GM19239 (cell line): ENCODE measurements at regions not wholly inside any gene's neighbourhood (a gene's known extent, or its start where the extent isn't known, plus 50 kb on each side); places are given as distances from the start of the nearest gene placed in this dataset.
A peak's percentile ranks its signal among the peaks of the same experiment; 100 is the strongest.

ENCODE experiments used
- DNase-seq: peaks from one replicate; pipeline ENCODE4 v3.0.0; 2011; ENCODE audit warnings: low spot score; ENCODE audit not compliant: insufficient read length
- FAIRE-seq: peaks from 2 replicates; lab custom pipeline; 2011; peaks lifted over from hg19 to GRCh38; lab: Jason Lieb, UNC

DNA sequence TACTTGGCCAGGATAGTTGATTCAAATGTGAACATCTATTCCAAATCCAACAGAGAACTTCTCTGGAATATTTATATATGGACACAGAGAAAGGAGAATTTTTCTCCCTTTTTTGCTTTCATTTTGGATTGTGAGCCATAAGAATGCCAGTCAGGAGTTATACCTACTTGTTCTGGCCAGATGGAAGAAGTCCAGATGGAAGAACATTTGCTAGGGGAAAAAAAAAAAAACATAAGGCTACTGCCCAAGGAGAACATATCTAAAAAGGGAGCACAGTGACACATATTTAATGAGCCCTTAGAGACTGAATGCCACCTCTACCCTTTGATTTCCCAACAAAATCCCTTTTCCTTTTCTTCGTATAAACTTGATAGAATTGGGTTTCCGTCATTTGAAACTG is 61.7 kb upstream of the PPP2R2B start:
- FAIRE-seq (no peak), DNase-seq (no peak)

GRCh38 chr5:146944019-146944418 is 65.5 kb upstream of the PPP2R2B start:
- FAIRE-seq (no peak), DNase-seq (no peak)

DNA sequence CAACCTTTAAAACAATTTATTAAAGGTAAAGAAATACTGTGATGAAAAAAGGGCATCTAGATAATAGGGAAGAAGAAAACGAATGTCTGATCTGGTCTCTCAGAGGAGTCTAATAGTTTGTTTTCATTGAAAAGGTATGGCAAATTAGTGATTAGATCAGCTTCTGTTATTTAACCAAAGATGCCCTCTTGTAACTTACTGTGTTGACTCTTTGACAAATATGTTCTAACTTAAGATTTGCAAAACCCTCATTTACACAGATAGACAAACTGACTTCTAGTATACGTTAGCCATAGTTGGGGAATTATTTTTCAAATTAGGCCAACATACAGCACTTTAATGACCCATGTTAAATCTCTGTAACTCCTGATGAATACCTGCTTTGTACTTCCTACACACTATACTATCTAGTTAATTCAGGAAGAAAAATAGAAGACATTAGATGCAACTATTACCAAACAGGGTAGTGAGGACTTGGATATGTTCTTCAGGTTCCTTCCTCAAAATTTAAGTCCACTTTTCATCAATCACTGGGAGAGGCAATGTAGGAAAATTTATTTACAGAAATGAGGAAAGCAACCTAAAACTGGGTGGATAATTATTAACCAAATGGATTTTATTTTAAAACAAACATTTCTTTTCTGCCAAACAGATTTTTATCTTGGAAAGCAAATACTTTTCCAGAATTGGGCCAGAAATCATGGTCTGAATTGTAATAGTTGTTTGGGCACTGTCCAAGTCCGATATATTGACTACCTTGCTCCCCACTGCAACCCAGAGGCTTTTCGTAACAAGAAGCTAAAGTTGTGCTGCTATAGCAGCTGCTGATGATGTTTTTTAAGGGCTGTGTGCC is 66.4 kb upstream of the PPP2R2B start:
- DNase-seq (no peak), FAIRE-seq (no peak)

DNA sequence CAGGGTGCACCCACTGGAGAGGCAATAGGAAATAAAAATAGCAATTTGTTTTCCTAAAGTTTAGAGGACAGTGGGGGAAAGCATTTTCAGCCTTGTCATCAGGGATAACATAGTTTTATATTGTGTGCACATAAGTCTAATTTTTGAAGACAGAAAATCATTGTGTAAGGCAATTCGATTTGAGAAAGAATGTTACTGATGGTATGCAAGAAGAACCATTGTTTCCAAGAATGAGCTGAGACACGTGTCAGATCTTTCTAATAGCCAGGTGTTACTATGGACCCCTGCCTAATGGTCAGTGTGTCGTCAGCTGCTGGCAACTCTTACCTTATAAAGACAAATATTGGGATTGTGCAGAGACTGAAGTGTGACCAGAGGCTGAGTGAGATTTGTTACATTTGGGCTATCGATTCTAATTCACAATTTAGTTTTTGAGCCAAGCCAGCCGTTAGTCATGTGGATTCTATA is 67.1 kb upstream of the PPP2R2B start:
- DNase-seq (no peak), FAIRE-seq (no peak)

DNA sequence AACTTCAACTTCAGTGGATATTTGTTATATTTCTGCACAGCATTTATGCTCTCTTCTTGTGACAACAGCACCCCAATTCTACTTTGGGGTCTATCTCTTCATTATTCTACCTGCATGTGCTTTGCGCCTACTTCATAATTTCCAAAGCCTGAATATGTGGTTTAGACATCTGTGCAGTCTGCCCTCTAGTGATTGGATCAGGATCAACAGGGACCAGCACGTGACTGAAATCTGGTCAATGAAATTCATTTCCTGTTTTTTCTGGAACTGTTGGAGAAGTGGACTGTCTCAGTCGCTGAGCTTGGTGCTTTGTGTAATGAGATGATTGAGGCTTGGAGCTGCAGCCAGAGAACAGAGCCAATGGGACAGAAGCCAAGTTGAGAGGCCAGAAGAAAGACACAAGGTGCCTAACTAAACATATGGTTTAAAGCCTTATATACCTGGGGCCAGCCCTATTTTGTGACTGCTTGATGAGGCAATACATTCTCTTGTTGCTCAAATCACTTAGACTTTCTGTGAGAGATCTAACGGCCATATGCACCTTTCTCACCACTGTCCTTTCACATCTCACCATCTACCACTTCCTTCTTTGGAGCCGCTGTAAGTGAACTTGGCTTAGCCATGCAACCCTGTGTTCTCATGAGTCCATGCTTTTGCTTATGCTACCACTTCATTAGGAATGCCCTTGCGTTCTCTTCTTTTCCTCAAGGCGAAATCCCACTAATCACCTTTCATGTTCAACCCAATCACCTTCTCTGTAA is 68.8 kb upstream of the PPP2R2B start:
- no peak for DNase-seq
- no peak for FAIRE-seq

GRCh38 chr5:146948666-146949065 is 70.1 kb upstream of the PPP2R2B start:
- FAIRE-seq, result no peak
- no peak for DNase-seq

- FAIRE-seq, result no peak
Observed at GRCh38 chr5:146952168-146952567, 73.6 kb upstream of the PPP2R2B start.

DNA sequence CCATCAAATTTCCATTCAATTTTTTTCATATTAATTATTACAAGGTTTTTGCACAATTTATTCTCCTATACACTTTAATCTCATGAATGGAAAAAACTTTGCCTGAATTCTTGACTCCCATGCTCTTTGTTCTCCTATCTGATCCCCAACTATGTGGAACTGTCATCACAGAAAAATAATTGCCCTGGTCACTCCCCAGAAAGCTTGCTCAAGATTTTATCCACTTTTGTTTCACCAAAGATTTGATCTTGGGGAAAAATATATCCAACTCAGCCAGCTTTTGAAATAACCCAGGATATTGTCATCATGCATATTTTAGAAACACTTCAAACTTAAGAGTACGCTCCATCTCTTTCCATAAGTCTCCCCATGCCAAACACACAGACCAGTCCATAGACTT is 77.7 kb upstream of the PPP2R2B start:
- no peak for FAIRE-seq
- no peak for DNase-seq

More at GRCh38 chr5:146952168-146952567, 73.6 kb upstream of the PPP2R2B start:
- no peak for DNase-seq

DNA sequence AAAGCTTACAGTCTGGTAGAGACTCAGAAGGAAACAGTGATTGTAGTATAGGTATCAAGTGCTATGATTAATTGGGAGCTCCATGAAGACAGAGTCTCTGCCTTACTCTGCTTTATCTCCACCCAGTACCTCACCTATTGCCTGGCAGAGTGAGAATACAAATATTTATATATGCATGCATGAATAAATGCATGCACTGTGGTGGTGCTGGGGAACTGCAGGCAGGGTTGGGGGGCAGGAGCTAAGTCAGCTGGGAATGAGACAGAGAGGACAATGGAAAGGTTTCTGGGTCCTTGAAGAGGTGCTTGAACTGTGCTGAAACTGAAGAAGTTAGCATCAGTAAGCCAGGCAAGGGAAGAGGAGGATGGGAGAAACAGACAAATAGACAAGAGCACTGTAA is 80.8 kb upstream of the PPP2R2B start:
- DNase-seq (no peak), FAIRE-seq (no peak)

GRCh38 chr5:146962801-146963355 is 84.3 kb upstream of the PPP2R2B start:
- FAIRE-seq, result no peak
- no peak for DNase-seq

DNA sequence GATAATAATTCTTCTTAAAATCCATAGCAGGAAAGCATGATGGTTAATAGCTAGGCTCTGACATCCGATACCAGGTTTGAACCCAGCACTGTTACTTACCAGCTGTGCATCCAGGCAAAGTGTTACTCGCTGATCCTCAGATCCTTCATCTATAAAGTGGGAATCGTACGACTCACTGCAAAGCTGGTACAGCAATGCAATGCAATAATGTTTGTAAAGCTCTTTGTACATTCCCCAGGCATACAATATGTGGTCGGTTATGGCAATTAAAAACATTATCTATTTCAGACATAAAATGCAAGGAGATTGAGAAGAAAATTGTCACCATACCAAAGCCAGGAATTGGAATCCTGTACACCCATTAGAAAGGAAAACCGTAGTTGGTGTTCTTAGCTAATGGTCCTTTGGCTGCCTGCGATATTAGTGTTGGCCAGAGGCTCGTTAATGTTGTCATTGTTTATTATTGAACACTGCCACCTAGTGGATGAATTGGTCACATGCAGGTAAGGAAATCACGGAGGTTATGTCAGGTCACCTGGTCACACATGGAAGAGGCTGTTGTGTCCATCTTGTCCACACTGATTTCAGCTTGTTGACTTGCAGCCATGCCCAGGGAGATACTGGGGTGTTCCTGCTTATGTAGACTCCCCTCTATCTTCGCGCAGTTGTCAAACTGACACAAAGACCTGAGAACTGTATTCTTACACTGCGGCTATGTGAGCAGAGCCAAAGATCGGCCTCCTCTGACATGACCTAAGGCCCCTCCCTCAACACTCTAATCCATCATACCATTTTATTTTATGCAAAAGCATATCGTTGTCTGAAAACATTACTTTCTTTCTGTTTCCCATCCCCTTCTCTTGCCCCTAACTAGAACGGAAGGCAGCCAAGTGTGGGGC is 87.5 kb upstream of the PPP2R2B start:
- DNase-seq (peak; percentile 16), FAIRE-seq (peak; percentile 85)

GRCh38 chr5:146967646-146968045 is 89.1 kb upstream of the PPP2R2B start:
- FAIRE-seq, result no peak
- no peak for DNase-seq

GRCh38 chr5:146971401-146971800 is 92.8 kb upstream of the PPP2R2B start:
- no peak for DNase-seq
- FAIRE-seq, result no peak

DNA sequence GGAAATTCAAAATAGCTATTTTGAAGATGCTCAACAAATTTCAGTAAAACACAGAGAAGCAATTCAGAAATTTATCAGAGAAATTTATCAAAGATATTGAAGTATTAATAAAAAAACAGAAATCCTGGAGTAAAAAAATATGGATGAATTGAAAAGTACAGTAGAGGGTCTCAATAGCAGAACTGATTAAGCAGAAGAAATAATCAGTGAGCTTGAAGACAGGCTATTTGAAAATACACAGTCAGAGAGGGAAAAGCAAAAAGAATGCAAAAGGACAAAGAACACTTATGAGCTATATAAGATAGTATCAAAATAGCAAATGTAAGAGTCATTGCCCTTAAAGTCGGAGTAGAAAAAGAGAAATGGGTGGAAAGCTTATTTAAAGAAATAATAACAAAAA is 107.9 kb upstream of the PPP2R2B start:
- DNase-seq (no peak), FAIRE-seq (no peak)

GRCh38 chr5:146993876-146994530 is 115.4 kb upstream of the PPP2R2B start:
- no peak for FAIRE-seq
- DNase-seq, result no peak

- DNase-seq (no peak), FAIRE-seq (no peak)
Observed at GRCh38 chr5:146995878-146996277, 117.3 kb upstream of the PPP2R2B start.

GRCh38 chr5:147015405-147015804 is 136.8 kb upstream of the PPP2R2B start:
- FAIRE-seq (no peak), DNase-seq (no peak)

DNA sequence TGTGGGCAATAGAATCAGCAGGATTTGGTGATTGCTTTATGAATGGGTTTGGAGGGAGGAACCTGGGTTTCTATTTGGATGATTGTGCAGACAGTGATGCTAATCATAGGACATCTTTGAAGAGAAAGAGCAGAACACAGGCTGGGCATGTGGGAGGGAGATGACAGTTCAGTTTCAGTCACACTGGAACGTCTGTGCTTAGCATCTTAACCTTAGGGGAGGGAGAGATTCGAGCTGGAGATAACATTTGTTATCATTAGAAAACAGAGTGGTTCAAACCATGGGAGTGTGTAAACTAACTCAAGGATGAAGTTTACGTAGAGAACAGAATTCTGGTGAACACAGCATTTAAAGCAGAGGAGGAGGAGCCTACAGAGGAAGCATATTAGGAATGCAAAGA is 138.6 kb upstream of the PPP2R2B start:
- no peak for DNase-seq
- no peak for FAIRE-seq

GRCh38 chr5:147017621-147018020 is 139.1 kb upstream of the PPP2R2B start:
- no peak for DNase-seq
- FAIRE-seq, result no peak

GRCh38 chr5:147018812-147019211 is 140.3 kb upstream of the PPP2R2B start:
- FAIRE-seq, result no peak
- no peak for DNase-seq
